Progenitor cell of endocrine pancreas (in vitro differentiated cells): ENCODE measurements at regions not wholly inside any gene's neighbourhood (a gene's known extent, or its start where the extent isn't known, plus 50 kb on each side); places are given as distances from the start of the nearest gene placed in this dataset.

Source experiments
- DNase-seq: peaks from one replicate; pipeline ENCODE4 v3.0.0; 2021; ENCODE audit warnings: low spot score; ENCODE audit not compliant: unreplicated experiment
- H3K27ac Mint-ChIP-seq: 2 replicates; pipeline ENCODE4 v1.8.0; 2021; ENCODE audit warnings: mild to moderate bottlenecking, moderate library complexity, mixed read lengths
- H3K27me3 Mint-ChIP-seq: 2 replicates; pipeline ENCODE4 v1.8.0; 2021; ENCODE audit warnings: mixed read lengths
- H3K36me3 Mint-ChIP-seq: 2 replicates; pipeline ENCODE4 v1.8.0; 2022; ENCODE audit warnings: mixed read lengths; ENCODE audit not compliant: insufficient read depth
- H3K4me1 Mint-ChIP-seq: 2 replicates; pipeline ENCODE4 v1.8.0; 2021; ENCODE audit warnings: low read depth, mixed read lengths
- H3K4me3 Mint-ChIP-seq: 2 replicates; pipeline ENCODE4 v1.8.0; 2021; ENCODE audit warnings: low read depth, mild to moderate bottlenecking, moderate library complexity, mixed read lengths
- H3K9me3 Mint-ChIP-seq: 2 replicates; pipeline ENCODE4 v1.8.0; 2021; ENCODE audit warnings: low read depth, mixed read lengths
- TF ChIP-seq, protein P1 (sequence below): fragments of 200-600 bp; sonication (generic); IDR thresholded peaks from one replicate; pipeline ENCODE4 v1.5.0; 2021; ENCODE audit warnings: antibody characterized with exemption, mild to moderate bottlenecking; ENCODE audit not compliant: unreplicated experiment

DNA sequence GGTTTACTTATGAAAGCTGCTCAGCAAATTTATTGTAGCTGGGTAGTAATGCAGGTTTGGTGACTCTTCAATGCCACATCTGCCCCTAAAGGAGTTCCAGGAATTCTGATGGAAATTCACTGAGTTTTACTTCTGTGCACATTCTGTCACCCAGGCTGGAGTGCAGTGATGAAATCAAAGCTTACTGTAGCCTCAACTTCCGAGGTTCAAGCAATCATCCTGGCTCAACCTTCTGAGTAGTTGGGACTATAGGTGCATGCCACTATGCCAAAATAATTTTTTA, 150.6 kb upstream of the RUNX1 start:
- Mint-ChIP-seq H3K4me3 (no peak overlapping the region), H3K27ac (no peak overlapping the region), H3K4me1 (peaks cover 12% of the 10 kb centered on the region), H3K27me3 (no peaks in the 10 kb centered on the region), H3K9me3 (no peaks in the 10 kb centered on the region), H3K36me3 (no peaks in the 10 kb centered on the region)
- TF ChIP-seq, protein P1, sequence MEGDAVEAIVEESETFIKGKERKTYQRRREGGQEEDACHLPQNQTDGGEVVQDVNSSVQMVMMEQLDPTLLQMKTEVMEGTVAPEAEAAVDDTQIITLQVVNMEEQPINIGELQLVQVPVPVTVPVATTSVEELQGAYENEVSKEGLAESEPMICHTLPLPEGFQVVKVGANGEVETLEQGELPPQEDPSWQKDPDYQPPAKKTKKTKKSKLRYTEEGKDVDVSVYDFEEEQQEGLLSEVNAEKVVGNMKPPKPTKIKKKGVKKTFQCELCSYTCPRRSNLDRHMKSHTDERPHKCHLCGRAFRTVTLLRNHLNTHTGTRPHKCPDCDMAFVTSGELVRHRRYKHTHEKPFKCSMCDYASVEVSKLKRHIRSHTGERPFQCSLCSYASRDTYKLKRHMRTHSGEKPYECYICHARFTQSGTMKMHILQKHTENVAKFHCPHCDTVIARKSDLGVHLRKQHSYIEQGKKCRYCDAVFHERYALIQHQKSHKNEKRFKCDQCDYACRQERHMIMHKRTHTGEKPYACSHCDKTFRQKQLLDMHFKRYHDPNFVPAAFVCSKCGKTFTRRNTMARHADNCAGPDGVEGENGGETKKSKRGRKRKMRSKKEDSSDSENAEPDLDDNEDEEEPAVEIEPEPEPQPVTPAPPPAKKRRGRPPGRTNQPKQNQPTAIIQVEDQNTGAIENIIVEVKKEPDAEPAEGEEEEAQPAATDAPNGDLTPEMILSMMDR = no peak
- no peak for DNase-seq

DNA sequence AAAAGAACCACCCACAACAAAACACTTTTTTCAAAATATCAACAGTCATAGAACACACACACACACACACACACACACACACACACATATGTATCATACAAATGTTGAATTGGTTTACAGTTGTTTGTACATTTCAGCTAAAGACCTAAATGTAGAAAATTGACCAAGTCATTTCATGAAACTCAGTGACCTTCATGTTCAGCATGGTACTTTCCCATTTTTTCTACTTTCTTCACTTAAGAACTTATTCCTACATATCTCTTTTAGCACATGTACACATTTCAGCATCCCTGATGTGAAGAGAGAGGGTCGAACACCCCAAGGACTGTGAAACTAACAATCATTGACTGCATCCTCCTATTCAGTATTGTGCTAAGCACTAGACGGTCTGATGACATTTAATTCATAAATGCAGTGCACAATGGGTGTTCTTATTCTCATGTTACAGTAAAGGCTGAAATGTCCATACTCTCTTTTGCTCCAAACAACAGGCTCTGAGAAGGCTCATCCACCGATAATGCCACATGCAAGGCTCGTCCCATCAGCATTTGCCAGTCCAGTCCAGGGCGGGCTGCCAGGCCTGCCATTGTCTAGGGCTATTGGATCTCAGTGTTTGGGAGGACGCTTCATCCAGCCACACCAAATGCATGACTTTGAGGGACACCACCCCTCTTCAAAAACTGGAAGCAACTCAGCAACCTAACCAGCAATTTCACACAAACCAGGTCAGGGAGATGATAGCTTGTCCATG, 150.1 kb upstream of the RUNX1 start:
- no peaks in the 10 kb centered on the region for H3K36me3 Mint-ChIP-seq
- no peak overlapping the region for H3K27ac Mint-ChIP-seq
- H3K4me3 Mint-ChIP-seq = no peak overlapping the region
- H3K27me3 Mint-ChIP-seq = no peaks in the 10 kb centered on the region
- no peaks in the 10 kb centered on the region for H3K9me3 Mint-ChIP-seq
- TF ChIP-seq, protein P1 = no peak
- no peak for DNase-seq
- H3K4me1 Mint-ChIP-seq = peaks cover 12% of the 10 kb centered on the region

DNA sequence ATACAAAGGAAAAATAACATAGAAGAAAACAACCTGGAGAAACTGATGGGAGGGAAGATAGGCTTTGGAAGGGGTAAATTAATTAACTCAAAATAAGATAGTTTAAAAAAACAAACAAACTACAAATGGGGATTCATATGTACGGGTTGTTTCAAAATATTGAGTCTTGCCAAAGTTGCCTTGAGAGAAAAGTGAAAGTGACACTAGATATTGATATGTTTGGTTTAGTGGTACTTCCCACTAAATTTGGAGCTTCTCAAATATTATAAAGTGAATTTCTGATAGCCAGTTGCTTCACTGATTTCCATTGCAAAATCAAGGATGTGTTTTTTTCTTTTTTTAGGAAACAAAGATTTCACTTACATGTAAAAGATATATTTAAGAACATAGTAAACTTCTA, 149.5 kb upstream of the RUNX1 start:
- H3K4me1 Mint-ChIP-seq = peaks cover 12% of the 10 kb centered on the region
- no peaks in the 10 kb centered on the region for H3K27me3 Mint-ChIP-seq
- no peak overlapping the region for H3K27ac Mint-ChIP-seq
- no peaks in the 10 kb centered on the region for H3K36me3 Mint-ChIP-seq
- TF ChIP-seq, protein P1 = no peak
- DNase-seq = no peak
- H3K4me3 Mint-ChIP-seq = no peak overlapping the region
- H3K9me3 Mint-ChIP-seq = no peaks in the 10 kb centered on the region

DNA sequence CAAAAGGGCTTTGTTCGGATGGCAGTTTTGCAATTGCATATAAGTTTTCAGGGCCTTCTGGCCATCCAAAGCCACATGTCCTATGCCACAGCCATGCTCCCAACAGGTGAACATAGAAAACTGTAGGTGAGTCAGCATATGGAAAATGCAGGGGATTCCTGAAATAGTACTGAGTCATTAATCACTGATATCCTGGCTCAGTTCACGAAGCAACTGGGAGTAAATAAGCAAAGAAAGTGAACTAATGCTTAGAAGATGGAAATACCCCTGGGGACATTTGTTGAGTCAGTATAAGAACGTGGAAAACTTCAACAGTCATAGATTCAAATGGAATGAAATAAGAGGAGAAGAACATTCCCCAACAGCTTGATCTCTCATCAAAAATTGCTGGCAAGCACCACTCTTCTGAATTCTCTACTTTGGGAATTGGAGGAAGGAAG, 148.9 kb upstream of the RUNX1 start:
- H3K27ac Mint-ChIP-seq = no peak overlapping the region
- TF ChIP-seq, protein P1 = no peak
- no peak for DNase-seq

DNA sequence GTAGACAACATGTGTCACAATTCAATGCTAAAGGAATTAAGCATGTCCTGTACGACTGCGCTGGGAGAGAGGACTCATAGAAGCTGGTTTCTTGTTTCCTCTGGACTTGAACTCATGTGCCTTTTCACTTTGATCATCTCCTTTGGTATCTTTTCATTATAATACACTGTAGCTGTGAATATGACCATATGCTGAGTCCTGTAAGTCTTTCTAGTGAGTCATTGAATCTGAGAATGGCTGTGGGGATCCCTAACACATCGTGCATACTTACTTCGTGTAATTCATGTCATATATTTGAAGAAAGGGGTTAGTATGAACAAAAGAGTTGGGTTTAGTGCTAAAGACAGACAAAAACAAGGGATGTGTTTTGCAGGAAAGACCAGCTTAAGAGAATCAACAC, 148.1 kb upstream of the RUNX1 start:
- no peaks in the 10 kb centered on the region for H3K9me3 Mint-ChIP-seq
- DNase-seq = no peak
- TF ChIP-seq, protein P1 = no peak
- H3K27ac Mint-ChIP-seq = no peak overlapping the region
- peaks cover 5% of the 10 kb centered on the region for H3K4me1 Mint-ChIP-seq
- no peaks in the 10 kb centered on the region for H3K27me3 Mint-ChIP-seq
- H3K4me3 Mint-ChIP-seq = no peak overlapping the region
- no peaks in the 10 kb centered on the region for H3K36me3 Mint-ChIP-seq

More for the DNA sequence above, 148.9 kb upstream of the RUNX1 start:
- Mint-ChIP-seq H3K9me3 (no peaks in the 10 kb centered on the region), H3K27me3 (no peaks in the 10 kb centered on the region), H3K4me1 (peaks cover 9% of the 10 kb centered on the region), H3K36me3 (no peaks in the 10 kb centered on the region), H3K4me3 (no peak overlapping the region)
